NCI-H82 (cell line): ENCODE measurements at regions not wholly inside any gene's neighbourhood (a gene's known extent, or its start where the extent isn't known, plus 50 kb on each side); places are given as distances from the start of the nearest gene placed in this dataset.
"Not testable (repeated sequence)": the region's sequence is repeated elsewhere in the genome, so short reads cannot be mapped to it uniquely, and the experiment has no call there.

ENCODE experiments used
- DNase-seq: peaks from one replicate; lab custom pipeline; 2025; lab: John Stamatoyannopoulos, UW

DNA sequence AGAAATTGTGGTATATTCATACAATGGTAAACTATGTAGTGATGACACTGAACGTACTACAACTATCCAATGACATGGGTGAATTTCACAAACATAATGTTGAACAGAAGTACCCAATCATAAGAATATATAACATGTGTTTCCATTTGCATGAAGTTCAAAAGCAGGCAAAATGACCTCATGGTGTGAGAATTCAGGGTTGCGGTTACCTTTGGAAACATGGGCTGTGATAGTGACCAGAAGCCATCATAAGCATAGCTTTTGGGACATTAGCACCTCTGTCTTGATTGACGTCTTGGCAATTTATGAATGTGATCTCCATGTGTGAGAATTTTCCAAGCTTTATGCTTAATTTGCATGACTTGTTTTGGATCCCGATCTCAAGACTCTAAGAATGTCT lies 500.1 kb upstream of the JAG1 start:
- DNase-seq: no peak

DNA sequence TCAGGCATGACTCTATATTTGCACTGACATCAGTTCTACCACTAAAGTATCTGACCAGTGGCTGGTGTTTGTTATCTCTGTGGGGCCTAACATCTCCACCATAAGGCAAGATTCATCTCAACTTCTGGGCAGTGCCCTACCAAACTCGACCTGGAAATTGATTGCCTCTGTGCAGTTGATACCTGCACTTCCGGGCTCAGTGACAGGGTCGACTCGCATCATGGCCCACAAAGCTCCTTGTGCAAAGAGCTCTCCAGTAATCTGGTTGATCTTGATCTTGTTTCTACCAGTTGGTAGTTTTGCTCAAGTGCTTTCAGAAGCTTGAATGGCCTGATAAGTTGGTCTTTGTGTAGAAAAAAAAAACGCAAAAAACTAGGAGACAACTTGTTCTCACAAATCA lies 501.1 kb upstream of the JAG1 start:
- DNase-seq: no peak

DNA sequence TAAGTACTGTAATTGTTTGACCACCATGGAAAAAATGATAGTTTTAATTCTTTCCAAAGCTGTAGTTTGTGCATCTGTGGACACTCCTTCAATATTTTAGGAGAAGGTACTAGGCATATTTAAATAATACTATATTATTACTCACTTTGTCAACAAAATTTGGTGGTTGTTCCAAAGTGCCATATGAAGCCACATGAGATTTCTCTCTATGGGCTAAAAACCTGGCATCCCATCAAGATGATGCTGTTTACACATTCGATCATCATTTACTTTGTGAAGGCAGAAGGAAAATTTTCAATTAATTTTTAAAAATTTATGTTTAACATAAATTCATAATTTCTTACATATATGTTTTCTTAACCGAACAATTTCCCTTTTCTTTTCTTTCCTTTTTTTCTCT lies 502.6 kb upstream of the JAG1 start:
- DNase-seq: no peak

DNA sequence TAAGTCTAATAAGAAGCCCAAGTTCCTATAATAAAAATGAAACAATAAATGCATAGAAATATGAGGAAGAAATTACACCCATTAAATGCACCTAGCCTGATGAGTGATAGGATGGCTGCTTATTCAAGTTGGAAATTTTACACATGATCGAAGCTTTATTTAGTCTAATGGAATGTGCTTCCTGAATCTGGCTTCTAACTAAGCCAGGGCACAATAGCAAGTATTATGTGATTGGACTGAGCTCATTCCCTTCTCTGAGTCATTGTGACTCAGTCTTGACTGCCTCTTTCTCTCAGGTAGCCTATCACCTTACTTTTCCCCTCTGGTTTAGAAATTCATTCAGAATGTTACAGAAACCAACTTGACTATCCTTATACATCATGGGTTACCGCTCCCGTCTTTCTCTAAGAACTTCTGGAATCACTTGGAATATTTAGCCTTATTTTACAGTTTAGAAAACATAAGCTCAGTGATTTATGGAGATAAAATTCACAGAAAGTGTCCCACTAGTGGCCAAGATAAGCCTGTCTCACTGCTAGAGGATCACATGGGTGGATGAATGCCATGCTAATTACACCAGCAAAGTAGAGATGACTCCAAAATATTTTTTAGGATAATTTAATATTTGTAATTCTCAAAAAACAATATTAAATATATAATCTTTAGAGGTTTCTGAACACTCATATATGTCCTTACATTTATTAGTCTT lies 505.3 kb upstream of the JAG1 start:
- DNase-seq: no peak

DNA sequence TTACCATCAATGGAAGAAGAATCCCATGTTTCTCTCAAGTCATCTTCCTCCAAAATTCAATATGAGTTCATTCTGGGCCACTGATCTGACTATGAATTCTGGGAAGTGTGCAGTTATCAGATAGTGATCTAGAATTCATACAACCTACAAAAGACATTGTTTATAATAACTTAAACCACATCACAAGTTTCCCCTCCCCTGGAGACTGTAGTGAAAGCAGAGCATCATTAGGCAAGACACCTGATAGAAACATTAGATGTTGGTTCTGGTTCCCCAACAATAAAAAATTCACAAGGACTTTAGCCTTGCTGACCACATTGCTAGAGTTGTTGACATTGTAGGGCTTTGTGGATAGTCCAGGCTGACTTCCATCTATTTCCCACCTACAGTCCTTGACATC lies 506.4 kb upstream of the JAG1 start:
- DNase-seq: no peak

DNA sequence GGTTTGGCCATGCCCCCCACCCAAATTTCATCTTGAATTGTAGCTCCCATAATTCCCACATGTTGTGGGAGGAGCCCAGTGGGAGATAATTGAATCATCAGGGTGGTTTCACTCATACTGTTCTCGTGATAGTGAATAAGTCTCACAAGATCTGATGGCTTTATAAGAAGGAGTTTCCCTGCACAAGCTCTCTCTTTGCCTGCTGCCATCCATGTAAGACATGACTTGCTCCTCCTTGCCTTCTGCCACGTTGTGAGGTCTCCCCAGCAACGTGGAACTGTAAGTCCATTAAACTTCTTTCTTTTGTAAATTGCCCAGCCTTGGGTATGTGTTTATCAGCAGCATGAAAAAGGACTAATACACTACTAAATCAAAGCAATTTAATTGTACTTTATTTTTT lies 507.3 kb upstream of the JAG1 start:
- not testable (repeated sequence) for DNase-seq

DNA sequence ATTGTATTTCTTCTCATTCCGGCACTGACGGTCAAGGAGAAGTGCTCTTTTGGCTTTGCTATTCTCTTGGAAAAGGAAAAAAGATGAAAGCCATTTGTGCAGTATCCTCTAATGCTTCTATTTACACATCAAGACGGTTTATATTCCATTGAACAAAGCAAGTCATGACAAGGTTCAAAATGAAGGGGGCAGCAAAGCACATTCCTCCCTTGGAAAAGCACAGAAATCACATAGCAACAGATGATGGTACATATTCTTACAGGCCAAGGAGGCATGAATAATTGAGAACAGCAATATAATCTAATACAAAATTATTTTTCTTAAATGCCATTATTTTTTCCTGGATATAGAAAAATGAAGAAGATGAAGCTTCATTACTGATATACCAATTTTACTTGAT lies 508.2 kb upstream of the JAG1 start:
- no peak for DNase-seq

DNA sequence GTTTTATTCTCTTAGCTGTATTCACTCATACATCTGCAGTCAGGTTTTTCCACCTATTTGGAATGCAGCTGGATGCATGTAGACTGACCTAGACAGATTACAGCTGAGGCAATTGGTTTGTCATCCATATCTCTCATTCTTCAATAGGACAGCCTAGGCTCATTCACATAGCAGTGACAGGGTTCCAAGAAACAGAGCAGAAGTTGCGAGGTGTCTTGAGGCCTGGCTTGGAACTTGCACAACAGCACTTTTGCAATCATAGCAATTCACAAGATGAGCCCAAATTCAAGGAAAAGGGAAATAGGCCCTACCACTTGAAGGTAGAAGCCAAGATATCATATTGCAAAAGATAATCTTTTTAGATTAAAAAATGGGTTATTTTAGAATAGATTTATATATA lies 508.9 kb upstream of the JAG1 start:
- DNase-seq: no peak

DNA sequence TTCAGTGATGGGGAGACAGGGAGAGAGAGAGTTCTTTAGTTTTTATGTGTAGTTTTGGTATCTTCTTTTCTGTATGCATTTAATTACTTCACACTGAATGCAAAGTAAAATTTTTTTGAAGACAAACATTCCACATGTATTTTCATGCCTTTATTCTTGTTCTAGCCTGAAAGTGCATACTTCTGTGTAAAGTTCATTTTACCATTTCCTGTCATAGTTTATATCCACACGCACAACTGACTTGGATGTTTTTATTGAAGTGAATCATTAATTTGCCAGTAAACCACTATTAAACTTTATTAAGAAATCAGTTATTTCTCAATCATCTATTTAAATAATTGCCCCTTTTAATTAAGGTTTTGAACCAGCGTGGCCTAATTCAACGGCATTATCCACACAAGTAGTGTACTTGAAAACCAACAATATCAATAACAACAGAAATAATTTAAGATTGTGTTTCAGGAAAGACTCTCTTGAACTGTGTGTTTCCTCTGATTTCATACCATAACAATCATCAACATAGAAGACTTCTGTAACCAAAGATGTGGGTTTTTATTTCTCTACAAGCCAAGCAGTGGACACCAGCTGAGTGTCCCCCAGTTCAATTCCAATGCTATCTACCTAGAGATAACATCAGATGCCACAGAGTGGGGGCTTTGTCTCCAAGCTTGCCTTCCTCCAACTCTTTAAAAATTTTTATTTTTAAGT lies 512.7 kb upstream of the JAG1 start:
- no peak for DNase-seq

DNA sequence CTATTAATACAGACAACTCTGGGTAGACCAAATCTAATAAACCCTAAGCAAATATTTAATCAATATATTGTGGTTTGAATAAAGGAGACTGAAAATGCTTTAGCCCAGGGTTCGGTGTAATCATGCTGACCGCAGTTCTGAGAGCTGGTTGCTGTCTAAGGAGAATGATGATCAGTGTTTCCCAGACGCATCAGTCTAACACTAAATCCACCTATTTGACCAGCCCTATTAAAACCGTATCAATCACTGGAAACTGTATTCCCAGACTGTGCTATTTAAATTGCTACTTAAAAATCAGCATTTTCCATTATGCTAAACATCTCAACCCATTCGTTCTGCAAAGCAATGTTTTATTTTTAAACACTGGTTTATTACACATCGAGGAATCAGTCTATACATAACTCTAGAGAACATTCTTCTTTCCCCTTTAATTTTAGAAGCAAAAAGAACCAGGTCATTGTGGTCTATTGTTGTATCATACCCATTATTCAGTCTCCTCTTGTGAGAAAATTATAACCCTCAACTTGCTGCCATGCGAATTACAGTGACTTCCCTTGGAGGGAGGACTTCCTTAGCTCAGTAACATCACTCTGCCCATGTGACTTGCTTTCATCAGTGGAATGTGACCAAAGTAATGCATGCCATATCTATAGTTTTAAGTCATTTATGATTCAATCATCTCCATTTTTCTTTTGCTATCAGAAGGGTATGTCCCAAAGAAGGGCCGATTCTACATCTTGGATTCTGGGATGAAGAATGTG lies 515.2 kb upstream of the JAG1 start:
- DNase-seq: no peak

DNA sequence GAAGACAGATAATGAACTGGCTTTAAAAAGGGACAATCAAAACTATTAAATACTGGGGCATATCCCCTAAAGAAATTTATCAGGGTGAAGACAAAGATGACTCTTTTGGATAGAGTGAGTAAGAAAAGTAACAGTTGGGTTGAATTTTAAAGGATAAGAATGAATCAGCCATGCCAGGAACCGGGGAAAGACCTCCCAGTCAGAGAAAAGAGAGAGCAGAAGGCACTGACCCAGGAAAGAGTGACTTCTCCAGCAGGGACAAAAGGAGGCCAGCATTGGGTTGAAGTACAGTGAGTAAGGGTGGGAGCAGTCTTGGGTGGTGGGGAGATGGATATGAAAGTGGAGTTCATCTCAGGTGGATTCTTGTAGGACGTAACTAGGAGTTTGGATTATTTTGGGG lies 516.9 kb upstream of the JAG1 start:
- no peak for DNase-seq

DNA sequence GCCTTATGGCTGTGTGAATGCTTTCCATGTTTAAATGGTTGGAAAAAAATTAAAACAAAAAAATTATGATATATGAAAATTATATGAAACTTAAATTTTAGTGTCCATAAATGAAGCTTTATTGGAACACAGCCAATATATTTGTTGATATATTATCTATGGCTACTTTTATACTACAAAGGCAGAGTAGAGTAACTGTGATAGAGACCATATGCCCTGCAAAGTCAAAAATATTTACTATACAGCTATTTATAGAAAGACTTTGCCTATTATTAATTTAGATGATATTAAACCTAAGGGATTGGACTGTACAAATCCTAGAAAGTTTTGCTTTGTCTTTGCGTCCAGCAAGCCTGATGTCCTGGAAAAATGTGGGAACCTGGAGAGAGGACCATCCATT lies 518.3 kb upstream of the JAG1 start:
- DNase-seq: no peak

DNA sequence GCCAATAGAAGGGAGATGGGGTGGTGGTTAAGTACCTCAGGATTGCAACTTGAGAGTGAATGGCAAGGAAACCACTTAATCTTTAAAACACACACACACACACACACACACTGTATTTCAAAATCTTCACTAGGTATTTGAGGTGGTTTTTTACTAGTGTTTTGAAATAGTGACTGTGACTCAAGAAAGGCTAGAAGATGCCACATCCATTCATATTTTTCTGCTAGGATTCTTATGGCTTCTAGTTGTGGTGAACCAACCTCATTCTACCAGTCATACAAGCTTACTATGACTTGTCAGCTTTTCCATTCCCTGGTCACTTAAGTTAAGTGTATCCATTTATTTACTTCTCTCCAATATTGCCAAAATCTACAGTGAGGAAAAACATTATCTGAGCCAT lies 519.4 kb upstream of the JAG1 start:
- no peak for DNase-seq

DNA sequence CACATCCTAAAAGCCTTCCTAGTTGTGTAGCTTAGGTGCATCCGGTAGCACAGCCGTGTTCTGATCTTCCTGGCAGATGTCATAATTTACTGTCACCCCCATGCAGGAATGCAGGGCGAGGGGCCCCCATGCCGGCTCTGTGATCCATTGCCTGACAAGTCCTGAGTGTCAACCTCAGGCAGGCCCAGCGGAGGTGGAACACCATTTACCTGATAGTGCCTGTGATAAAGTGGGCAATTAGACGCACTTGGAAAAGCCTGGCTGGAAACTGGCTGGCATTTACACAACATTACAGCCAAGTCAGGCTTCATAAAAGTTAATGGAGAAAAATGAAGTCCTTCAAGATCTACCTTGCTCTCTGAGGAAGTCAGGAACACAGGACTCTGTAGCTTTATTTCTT lies 521.4 kb upstream of the JAG1 start:
- no peak for DNase-seq

DNA sequence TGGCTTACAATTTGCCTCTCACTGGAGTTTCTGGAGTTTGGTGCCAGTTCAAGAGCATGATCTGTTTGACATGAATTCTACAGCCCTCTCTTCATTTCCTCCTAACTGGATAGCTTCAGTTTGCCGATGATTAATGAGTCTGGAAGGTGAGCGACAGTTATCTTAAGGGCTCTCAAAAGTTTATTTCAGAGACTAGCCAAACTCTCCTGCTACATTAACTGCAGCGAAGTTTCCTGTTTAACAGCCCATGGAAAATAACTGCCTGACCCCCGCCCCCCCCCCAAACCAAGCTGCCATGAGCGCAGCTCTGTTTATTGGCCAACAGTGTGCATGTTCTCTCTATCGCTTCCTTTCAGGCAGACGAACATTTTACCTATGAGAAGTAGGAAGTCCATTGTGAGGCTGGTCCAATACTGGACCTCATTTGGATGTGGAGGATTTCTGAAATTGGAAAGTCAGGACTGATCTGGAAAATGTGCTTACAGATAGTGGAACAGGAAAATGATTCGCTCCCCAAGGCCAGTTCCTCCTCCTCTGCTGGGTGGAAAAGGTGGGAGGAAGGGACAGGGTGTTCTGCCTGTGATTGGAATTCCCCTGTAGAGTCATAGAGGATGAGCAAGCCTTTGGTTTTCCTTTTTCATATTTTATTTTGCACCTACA lies 522.2 kb upstream of the JAG1 start:
- no peak for DNase-seq

DNA sequence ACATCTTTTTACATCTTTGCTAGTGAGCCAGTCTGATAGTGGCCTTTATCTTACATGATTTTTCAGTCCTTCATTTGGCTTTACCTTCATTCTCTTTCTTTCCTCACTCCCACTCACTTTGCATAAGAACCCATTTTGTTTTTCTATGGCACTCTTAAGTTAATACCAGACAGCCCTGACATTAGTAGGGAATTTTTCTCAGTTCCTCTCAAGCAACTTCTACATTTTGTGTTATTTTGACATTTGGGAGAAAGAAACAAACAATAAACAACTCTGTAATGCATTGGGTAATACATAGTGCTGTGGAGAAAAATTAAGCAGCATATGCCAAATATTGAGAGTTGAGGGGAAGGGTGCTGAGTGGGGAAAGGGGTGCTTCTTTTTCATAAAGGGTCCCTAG lies 524.1 kb upstream of the JAG1 start:
- no peak for DNase-seq

DNA sequence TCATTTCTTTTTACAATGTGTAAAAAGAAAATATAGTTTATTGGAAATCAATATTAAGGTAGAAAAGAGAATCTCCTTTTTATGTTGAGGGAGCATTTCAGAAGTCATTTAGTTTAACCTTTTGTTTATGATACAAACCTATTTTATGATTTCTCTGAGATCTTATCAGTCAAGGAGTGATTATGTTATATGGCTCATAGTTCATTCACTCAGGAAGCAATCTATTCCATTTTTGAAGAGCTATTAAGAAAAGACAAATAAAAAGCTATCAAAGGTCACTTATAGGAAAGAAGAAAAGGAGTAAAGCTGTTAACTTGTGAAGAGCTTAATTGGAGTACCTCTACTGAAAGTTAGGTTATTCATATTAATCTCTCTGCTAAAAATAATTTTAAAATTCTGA lies 526.6 kb upstream of the JAG1 start:
- DNase-seq: no peak

DNA sequence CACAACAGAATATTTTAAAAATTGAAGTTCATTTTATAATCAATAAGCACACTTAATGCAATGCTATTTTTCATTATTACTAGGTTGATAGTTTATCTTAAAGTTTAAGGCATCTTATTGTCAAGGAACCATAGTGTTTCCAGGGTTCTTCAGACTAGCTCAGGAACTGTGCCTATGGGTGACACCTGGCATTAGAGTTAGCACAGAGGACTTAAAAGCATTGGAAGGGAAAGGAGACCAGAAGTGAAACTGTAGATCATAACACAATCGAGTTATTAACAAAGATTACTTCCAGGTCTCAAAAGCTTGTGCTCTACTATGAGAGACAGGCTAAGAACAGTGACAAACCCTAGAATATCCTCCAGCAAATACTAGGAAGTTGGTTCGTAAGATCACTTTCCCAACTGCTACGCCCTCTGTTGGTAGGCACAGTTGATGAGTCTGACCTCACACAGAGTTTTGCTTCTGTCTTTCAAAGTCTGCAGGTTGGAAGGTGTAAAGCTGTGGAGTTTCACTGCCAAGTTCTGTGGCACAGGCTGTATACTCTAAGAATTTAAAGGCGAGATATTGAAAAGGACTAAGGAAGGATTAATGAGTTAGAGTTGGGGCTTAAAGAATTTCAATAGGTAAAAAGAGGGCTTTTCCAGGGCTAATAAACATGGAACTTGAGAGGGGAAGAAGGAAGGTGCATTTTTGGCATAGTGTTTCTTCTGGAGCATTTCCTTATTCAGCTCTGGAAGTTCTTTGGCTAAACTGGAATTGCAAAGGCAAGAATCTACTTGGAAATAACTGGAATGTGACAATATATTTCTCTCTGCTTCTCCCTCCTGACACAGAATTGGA lies 531.3 kb upstream of the JAG1 start:
- peak; percentile 81 for DNase-seq

DNA sequence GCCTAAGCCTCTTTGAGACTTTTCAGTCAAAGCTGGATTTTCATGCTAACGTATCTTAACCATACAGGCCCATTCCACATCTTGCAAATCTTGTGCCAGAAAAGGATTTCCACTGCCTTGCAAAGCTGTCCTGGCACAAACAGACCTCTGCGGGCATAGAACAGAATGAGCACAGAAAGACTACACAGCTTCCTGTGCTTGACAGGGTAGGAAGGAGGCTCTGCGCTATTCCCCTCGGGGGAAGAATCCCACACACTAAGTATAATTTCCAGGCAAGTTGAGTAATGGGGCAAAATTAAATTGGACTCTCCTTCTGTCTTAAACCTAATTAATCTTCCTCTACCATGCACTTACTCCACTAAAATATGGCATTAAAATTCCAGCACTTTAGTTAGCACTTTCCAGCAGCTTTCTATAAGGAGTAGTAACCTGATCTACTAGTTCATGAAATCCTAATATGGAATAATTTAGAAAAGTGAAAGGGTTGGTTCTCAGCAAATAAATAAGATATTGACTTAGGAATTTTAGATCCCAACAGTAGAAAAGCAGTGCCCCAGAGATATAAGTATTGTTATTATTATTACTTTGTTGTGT lies 532.1 kb upstream of the JAG1 start:
- DNase-seq: no peak

DNA sequence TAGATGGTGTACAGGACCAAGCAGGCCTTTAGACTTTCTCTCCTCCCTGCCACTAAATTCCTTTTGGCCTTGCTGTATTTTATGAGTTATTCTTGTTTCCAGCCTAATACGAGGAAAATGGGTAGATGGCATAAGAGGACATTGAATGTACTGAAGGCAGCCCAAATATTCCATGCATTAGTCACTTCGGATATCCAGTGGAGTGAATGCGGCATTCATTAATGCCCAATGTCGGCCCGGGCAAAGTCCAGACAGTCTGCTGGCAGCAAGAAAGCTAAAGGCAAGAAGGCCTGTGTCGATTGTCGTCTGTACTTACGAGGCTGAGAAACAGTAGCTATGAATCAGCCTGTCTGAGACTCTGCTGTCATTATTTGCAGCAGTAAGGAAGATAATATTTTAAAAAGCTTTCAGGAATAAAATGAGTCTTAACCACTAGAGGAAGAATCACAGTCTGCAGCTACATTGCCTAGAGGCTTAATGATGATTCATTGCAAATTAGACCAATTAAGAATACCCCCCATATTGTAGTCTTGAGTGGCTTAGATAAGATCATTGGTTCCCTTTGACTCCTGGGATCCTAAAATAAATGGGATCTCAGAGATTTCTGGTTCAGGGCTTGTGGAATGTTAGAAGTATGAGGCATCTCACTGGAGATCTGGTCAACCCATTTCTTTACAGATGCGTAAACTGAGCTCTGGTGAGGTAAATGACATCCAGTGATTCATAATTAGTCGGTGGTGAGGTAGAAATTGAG lies 534.1 kb upstream of the JAG1 start:
- peak; percentile 6 for DNase-seq

DNA sequence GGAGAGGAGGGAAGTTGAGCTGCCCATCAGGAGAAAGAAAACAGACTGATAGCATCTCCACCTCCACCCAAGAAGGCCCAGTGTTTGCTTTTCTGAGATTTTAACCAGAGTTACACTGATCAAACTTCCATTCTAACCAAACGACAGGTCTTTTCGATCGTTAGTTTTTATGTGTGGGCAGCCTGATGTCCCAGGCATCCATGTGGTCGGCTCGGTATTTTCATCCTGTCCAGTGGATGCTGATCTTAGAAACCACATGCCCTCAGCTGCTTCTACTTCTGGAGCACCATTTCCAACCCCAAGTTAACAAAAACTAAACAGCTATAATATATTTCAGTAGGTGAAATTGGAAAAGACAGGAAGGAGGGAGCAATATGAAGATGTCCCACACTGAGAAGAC lies 536.8 kb upstream of the JAG1 start:
- no peak for DNase-seq
